ENCODE measurements at regions not wholly inside any gene's neighbourhood (a gene's known extent, or its start where the extent isn't known, plus 50 kb on each side); places are given as distances from the start of the nearest gene placed in this dataset.

- DNase-seq, result no peak
- in situ Hi-C loops (cut with MboI; ENCODE audit: low pct_unique_long_range_greater_than_20kb, low sequenced_read_pairs), result no loop called here
These were observed 292.5 kb downstream of the PHKB start for GRCh38 chr16:47753659-47754058.
